Endothelial cell (in vitro differentiated cells): ENCODE measurements at regions not wholly inside any gene's neighbourhood (a gene's known extent, or its start where the extent isn't known, plus 50 kb on each side); places are given as distances from the start of the nearest gene placed in this dataset.
A peak's percentile ranks its signal among the peaks of the same experiment; 100 is the strongest.

ENCODE experiments used
- DNase-seq: peaks from one replicate; pipeline ENCODE4 v3.0.0; 2021; ENCODE audit warnings: low spot score
- H3K27ac Mint-ChIP-seq: one replicate; pipeline ENCODE4 v1.8.0; 2021; ENCODE audit warnings: mixed read lengths, inconsistent platforms; ENCODE audit not compliant: unreplicated experiment
- H3K27me3 Mint-ChIP-seq: one replicate; pipeline ENCODE4 v1.8.0; 2021; ENCODE audit warnings: mild to moderate bottlenecking, moderate library complexity, mixed read lengths, inconsistent platforms; ENCODE audit not compliant: unreplicated experiment
- H3K36me3 Mint-ChIP-seq: one replicate; pipeline ENCODE4 v1.8.0; 2021; ENCODE audit warnings: mild to moderate bottlenecking, low read depth, mixed read lengths, inconsistent platforms; ENCODE audit not compliant: unreplicated experiment
- H3K4me1 Mint-ChIP-seq: one replicate; pipeline ENCODE4 v1.8.0; 2021; ENCODE audit warnings: mild to moderate bottlenecking, mixed read lengths, inconsistent platforms; ENCODE audit not compliant: unreplicated experiment
- H3K4me3 Mint-ChIP-seq: one replicate; pipeline ENCODE4 v1.8.0; 2021; ENCODE audit warnings: mild to moderate bottlenecking, mixed read lengths, inconsistent platforms; ENCODE audit not compliant: unreplicated experiment
- H3K9me3 Mint-ChIP-seq: one replicate; pipeline ENCODE4 v1.8.0; 2021; ENCODE audit warnings: mixed read lengths, inconsistent platforms; ENCODE audit not compliant: unreplicated experiment
- TF ChIP-seq, protein P1 (sequence below): fragments of 200-600 bp; sonication (generic); IDR thresholded peaks from one replicate; pipeline ENCODE4 v1.5.0; 2021; ENCODE audit warnings: antibody characterized with exemption; ENCODE audit not compliant: unreplicated experiment

DNA sequence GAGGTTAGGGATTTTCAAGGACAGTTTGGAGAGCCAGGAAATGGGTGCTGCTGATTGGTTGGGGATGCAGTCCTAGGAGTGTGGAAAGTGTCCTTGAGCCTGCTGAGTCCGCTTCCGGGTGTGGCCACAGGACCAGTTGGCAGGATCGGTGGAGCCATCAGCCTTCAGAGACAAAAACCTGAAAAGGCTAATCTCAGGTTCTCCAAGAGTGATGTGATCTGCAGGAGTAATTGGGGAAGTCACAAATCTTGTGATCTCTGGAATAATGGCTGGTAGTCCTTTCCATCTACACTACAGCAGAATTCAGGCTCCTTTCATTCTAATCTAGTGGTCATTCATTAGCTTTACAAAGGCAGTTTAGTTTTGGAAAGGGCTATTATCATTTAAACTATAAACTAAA, 55.9 kb upstream of the BMP2K start:
- Mint-ChIP-seq H3K27me3 (peaks cover 11% of the 10 kb centered on the region), H3K4me1 (peaks cover 34% of the 10 kb centered on the region), H3K36me3 (peaks cover 9% of the 10 kb centered on the region), H3K27ac (no peak overlapping the region), H3K9me3 (no peaks in the 10 kb centered on the region), H3K4me3 (no peak overlapping the region)
- TF ChIP-seq, protein P1, sequence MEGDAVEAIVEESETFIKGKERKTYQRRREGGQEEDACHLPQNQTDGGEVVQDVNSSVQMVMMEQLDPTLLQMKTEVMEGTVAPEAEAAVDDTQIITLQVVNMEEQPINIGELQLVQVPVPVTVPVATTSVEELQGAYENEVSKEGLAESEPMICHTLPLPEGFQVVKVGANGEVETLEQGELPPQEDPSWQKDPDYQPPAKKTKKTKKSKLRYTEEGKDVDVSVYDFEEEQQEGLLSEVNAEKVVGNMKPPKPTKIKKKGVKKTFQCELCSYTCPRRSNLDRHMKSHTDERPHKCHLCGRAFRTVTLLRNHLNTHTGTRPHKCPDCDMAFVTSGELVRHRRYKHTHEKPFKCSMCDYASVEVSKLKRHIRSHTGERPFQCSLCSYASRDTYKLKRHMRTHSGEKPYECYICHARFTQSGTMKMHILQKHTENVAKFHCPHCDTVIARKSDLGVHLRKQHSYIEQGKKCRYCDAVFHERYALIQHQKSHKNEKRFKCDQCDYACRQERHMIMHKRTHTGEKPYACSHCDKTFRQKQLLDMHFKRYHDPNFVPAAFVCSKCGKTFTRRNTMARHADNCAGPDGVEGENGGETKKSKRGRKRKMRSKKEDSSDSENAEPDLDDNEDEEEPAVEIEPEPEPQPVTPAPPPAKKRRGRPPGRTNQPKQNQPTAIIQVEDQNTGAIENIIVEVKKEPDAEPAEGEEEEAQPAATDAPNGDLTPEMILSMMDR: no peak
- no peak for DNase-seq

DNA sequence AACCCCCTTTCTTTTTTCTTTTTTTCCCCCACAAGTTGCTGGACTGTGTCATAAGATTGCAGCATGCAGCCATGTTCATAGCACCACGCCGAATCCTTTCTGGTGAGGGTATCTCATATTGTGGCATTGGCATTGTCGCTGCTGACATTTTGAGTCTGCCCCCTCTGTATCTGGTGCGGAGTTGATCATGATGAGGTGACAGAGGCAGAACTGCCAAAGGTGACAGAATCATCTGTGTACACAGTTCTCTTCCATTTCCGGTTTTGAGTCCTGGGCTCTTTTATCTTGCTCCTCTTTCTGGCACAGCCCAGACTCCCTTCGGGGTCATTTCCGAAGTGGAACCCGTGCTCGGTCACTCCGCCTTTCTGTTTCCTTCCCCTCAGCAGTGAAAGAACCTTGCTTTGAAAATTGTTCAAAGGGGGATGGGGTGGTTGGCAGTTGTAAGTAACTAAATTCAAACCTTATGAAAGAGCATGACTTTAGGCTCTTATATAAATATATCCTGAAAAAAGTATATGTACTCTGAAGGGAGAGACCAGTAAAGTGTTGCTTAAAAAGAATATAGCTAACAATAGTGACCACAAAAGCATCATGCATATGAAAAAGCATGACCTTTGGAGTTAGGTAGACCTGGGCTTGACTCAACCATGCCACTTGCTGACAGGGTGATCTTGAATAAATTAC, 55.0 kb upstream of the BMP2K start:
- TF ChIP-seq, protein P1: no peak

DNA sequence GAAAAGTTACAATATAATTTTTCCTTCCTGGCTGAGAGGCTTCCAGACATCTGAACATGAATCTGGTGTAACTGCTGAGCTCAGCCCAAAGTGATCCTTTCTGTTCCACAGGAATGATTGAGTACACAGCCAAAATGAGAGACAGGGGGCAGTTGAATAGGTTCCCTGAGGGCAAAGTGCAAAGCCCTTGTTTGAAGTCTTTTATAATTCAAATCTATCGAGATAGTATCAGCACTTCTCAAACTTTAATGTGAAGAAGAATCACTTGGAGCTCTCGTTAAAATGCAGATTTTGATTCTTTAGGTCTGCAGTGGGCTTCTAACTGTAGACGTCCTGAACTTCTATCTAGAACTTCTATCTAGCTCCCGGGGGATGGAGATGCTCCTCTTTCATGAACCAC, 54.4 kb upstream of the BMP2K start:
- Mint-ChIP-seq H3K36me3 (peaks cover 9% of the 10 kb centered on the region), H3K27me3 (peaks cover 8% of the 10 kb centered on the region), H3K4me1 (peaks cover 33% of the 10 kb centered on the region), H3K27ac (peak overlapping the region; percentile 82), H3K4me3 (no peak overlapping the region), H3K9me3 (no peaks in the 10 kb centered on the region)
- DNase-seq: no peak
- TF ChIP-seq, protein P1: no peak

More for the DNA sequence above, 55.0 kb upstream of the BMP2K start:
- H3K4me3 Mint-ChIP-seq: no peak overlapping the region
- H3K27ac Mint-ChIP-seq: peak overlapping the region; percentile 18
- DNase-seq: no peak
- peaks cover 8% of the 10 kb centered on the region for H3K27me3 Mint-ChIP-seq
- H3K9me3 Mint-ChIP-seq: no peaks in the 10 kb centered on the region
- peaks cover 29% of the 10 kb centered on the region for H3K4me1 Mint-ChIP-seq
- peaks cover 9% of the 10 kb centered on the region for H3K36me3 Mint-ChIP-seq

DNA sequence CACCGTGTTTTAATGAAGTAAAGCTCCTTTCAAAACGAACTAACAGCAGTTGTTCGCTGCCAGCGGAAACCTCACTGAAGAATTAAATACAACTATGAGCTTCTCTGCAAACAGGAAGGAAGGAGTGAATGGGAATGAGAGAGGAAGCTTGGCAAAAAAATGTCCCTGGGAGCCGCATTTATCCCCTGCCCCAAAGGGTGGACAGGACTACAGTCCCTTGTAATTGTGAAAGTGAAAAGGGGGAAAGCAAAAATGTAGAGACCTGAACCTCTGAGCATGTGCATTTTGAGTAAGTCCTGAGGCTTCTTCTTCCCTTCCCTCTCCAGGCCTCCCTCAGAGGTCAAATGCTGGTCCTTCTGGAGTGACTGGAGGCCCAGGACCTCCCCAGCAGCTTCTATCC, 53.8 kb upstream of the BMP2K start:
- peaks cover 8% of the 10 kb centered on the region for H3K27me3 Mint-ChIP-seq
- H3K27ac Mint-ChIP-seq: peak overlapping the region; percentile 82
- H3K4me3 Mint-ChIP-seq: no peak overlapping the region
- H3K9me3 Mint-ChIP-seq: no peaks in the 10 kb centered on the region
- TF ChIP-seq, protein P1: no peak
- peaks cover 9% of the 10 kb centered on the region for H3K36me3 Mint-ChIP-seq
- H3K4me1 Mint-ChIP-seq: peaks cover 36% of the 10 kb centered on the region
- peak; percentile 3 for DNase-seq

DNA sequence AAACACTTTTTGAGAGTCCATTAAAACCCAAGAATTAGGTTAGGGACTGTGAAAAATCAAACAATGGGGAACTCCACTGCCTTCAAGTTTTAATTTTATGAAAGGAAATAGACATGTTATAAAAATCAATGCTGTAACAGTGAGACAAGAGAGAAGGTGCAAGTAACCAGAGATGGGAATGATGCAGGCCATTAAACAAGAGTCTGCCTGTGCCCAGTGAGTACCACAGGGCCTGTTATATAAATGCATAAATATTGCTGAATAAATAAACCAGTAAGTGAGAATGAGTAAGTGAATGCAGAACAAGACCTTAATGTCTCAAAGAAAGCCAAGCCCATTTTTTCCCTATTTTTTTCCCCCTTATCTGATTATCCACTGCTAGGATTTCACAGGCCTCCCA, 53.3 kb upstream of the BMP2K start:
- DNase-seq: no peak
- Mint-ChIP-seq H3K9me3 (no peaks in the 10 kb centered on the region), H3K4me3 (no peak overlapping the region), H3K27me3 (peaks cover 6% of the 10 kb centered on the region), H3K4me1 (peaks cover 36% of the 10 kb centered on the region), H3K36me3 (peaks cover 9% of the 10 kb centered on the region), H3K27ac (no peak overlapping the region)
- TF ChIP-seq, protein P1: no peak
